GM12891 (cell line): ENCODE measurements at regions not wholly inside any gene's neighbourhood (a gene's known extent, or its start where the extent isn't known, plus 50 kb on each side); places are given as distances from the start of the nearest gene placed in this dataset.
A peak's percentile ranks its signal among the peaks of the same experiment; 100 is the strongest.

Experiments used
- DNase-seq: peaks from one replicate; pipeline ENCODE4 v3.0.0; 2011; ENCODE audit warnings: low spot score; ENCODE audit not compliant: insufficient read length
- FAIRE-seq: peaks from 2 replicates; lab custom pipeline; 2011; peaks lifted over from hg19 to GRCh38; lab: Jason Lieb, UNC
- PAX5 ChIP-seq: IDR thresholded peaks from 2 replicates; pipeline ENCODE4 v1.6.1; 2011; ENCODE audit warnings: low read length, moderate library complexity, mild to moderate bottlenecking; ENCODE audit not compliant: insufficient read depth, severe bottlenecking
- POLR2A ChIP-seq: IDR thresholded peaks from 2 replicates; pipeline ENCODE4 v1.6.1; 2011; ENCODE audit warnings: low read depth, low read length, control low read depth
- POLR2AphosphoS5 ChIP-seq: IDR thresholded peaks from 2 replicates; pipeline ENCODE4 v1.6.1; 2011; ENCODE audit warnings: low read depth, low read length, control low read depth
- POU2F2 ChIP-seq: IDR thresholded peaks from 2 replicates; pipeline ENCODE4 v1.6.1; 2011; ENCODE audit warnings: low read depth, mild to moderate bottlenecking, control low read depth, low read length, moderate library complexity
- SPI1 ChIP-seq: IDR thresholded peaks from 2 replicates; pipeline ENCODE4 v1.6.1; 2011; ENCODE audit warnings: low read depth, low read length, control low read depth
- TAF1 ChIP-seq: IDR thresholded peaks from 2 replicates; pipeline ENCODE4 v1.6.1; 2011; ENCODE audit warnings: low read depth, low read length, control low read depth

- TF ChIP-seq POLR2AphosphoS5 = no peak
- TF ChIP-seq TAF1 = no peak
- TF ChIP-seq PAX5 = no peak
- TF ChIP-seq POLR2A = no peak
- no peak for TF ChIP-seq SPI1
- DNase-seq = no peak
- no peak for FAIRE-seq
Observed at GRCh38 chr6:165743366-165743898, 80.4 kb upstream of the PDE10A start.

GRCh38 chr6:165742047-165742446 lies 79.0 kb upstream of the PDE10A start:
- DNase-seq (no peak), FAIRE-seq (no peak)
- TF ChIP-seq TAF1 (no peak), PAX5 (no peak), POLR2A (no peak), SPI1 (no peak), POU2F2 (no peak), POLR2AphosphoS5 (no peak)

DNA sequence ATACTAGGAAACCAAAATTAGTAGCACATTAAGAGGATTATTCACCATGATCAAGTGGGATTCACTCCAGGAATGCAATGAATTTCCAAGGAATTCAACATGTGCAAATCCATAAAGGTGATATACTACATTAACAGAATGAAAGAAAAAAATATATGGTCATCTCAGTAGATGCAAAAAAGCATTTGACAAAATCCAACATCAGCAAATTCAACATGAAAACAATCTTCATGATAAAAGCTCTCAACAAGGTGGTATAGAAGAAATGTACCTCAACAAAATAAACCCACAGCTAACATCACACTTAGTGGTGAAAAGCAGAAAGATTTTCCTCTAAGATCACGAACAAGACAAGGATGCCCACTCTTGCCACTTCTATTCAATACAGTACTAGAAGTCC lies 74.4 kb upstream of the PDE10A start:
- no peak for TF ChIP-seq POLR2A
- no peak for TF ChIP-seq SPI1
- no peak for TF ChIP-seq PAX5
- FAIRE-seq = no peak
- DNase-seq = no peak

GRCh38 chr6:165735065-165735464 lies 72.0 kb upstream of the PDE10A start:
- no peak for DNase-seq
- no peak for FAIRE-seq
- TF ChIP-seq POU2F2 = no peak

GRCh38 chr6:165733489-165733791 lies 70.4 kb upstream of the PDE10A start:
- no peak for TF ChIP-seq PAX5
- TF ChIP-seq POLR2AphosphoS5 = no peak
- no peak for TF ChIP-seq POLR2A
- no peak for TF ChIP-seq TAF1
- no peak for TF ChIP-seq POU2F2
- FAIRE-seq (no peak), DNase-seq (no peak)

DNA sequence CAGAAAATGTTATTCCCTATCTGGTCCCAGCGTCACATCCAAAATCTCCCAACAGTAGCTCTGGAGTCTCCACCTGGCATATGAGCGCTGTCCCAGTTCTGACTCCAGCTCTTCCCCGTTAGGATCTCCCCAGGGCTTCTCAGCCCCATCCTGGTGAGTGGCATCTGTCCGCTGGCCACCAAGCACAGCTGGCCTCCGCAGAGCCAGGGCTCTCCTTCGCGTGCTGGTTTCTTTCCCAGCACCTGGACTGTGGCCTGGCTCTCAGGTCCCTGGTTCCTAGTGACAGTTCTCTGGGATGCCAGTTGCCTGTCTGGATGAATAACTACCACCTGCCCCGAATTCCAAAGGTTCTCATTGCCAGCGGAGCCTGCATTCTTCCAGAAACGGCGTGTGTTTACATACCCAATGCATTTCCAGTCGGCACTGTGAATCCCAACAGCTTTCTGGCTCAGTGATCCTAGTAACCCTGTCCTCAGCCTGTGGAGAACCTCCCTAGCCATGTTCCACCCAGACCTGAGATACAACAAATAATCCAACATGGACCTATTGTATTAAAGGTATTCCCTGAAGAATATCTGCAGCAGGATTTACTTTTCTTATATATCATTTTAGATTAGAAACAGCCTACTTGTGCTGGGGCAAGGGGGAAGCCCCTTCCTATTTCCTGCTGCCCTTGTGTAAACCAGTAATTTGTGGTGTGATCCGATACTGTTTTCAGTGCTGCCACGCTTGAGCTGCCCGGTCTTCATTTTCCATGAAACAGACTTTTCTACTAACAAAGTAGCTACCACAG lies 69.9 kb upstream of the PDE10A start:
- no peak for DNase-seq
- FAIRE-seq = no peak
- TF ChIP-seq POU2F2 = no peak
- no peak for TF ChIP-seq PAX5
- TF ChIP-seq POLR2AphosphoS5 = no peak

GRCh38 chr6:165729307-165729936 lies 66.4 kb upstream of the PDE10A start:
- TF ChIP-seq POLR2A (no peak), TAF1 (no peak), SPI1 (no peak), PAX5 (no peak), POU2F2 (no peak), POLR2AphosphoS5 (no peak)
- FAIRE-seq (no peak), DNase-seq (peak; percentile 54)

GRCh38 chr6:165728216-165728615 lies 65.2 kb upstream of the PDE10A start:
- TF ChIP-seq POLR2A (no peak), SPI1 (no peak), POLR2AphosphoS5 (no peak), TAF1 (no peak), PAX5 (no peak), POU2F2 (no peak)
- no peak for DNase-seq
- no peak for FAIRE-seq

GRCh38 chr6:165726965-165727381 lies 63.9 kb upstream of the PDE10A start:
- FAIRE-seq (no peak), DNase-seq (no peak)
- TF ChIP-seq SPI1 (no peak), PAX5 (no peak), POU2F2 (no peak), POLR2A (no peak), TAF1 (no peak), POLR2AphosphoS5 (no peak)

DNA sequence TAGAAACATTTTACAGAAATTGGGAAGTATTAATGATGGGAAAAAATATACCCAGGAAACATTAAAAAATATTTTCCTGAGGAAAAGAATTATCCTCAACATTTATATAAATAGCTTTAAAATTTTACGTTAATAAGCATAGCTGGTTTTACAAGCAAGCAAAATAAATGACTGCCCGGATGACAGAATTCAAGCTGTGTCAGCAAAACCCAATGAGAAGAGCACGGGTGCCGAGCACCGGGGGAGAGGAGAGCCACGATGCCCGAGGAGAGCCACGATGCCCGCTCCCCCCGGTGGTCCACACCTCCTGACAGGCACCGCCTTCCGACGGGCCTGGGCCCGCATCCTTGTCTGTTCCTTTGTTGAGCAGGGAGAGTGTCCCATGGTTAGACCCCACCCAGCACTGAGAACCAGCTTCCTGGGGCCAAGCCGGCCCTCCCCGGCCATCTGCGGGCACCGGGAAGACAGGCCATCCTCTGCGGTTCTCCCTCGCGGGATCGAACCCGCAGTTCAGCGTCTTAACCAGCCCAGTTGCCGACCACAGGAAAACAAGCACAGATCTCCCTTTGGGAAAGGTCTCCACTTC lies 63.3 kb upstream of the PDE10A start:
- FAIRE-seq (no peak), DNase-seq (no peak)
- TF ChIP-seq PAX5 (no peak), POU2F2 (no peak), TAF1 (no peak), POLR2AphosphoS5 (no peak), SPI1 (no peak), POLR2A (no peak)

DNA sequence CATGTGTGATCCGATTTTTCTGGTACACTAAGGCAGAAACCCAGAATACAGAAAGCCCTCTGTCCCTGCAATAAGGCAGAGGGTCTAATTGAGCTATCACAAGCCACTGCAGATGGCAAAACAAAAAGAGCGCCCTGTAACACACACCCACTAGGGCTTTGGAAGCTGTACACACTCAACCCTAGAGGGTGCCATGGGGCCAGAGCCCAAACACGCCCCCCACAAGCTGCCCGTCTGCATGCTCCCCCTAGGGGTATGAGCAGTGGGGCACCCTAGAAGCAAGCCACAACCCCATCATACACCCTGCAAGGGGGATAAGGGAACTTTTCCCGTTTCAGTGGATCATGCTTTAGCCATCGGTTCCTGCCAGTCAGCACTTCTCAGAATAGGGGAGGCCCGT lies 62.2 kb upstream of the PDE10A start:
- TF ChIP-seq TAF1 = no peak
- TF ChIP-seq POLR2AphosphoS5 = no peak
- no peak for TF ChIP-seq SPI1
- no peak for TF ChIP-seq POLR2A
- no peak for TF ChIP-seq PAX5
- no peak for TF ChIP-seq POU2F2
- DNase-seq (no peak), FAIRE-seq (no peak)
